GM12892 (cell line): ENCODE measurements at regions not wholly inside any gene's neighbourhood (a gene's known extent, or its start where the extent isn't known, plus 50 kb on each side); places are given as distances from the start of the nearest gene placed in this dataset.

ENCODE experiments used
- DNase-seq: peaks from one replicate; pipeline ENCODE4 v3.0.0; 2011; ENCODE audit not compliant: insufficient read length
- FAIRE-seq: peaks from 2 replicates; lab custom pipeline; 2011; peaks lifted over from hg19 to GRCh38; lab: Jason Lieb, UNC
- POLR2A ChIP-seq: IDR thresholded peaks from 2 replicates; pipeline ENCODE4 v1.6.1; 2011; ENCODE audit warnings: low read depth, low read length, control low read depth
- POLR2AphosphoS5 ChIP-seq: IDR thresholded peaks from 2 replicates; pipeline ENCODE4 v1.6.1; 2011; ENCODE audit warnings: low read depth, low read length, control low read depth
- TAF1 ChIP-seq: IDR thresholded peaks from 2 replicates; pipeline ENCODE4 v1.6.1; 2011; ENCODE audit warnings: low read depth, mild to moderate bottlenecking, control low read depth, low read length, borderline replicate concordance

GRCh38 chr9:107980984-107981383 is 491.4 kb upstream of the KLF4 start:
- TF ChIP-seq TAF1 = no peak
- no peak for DNase-seq
- FAIRE-seq = no peak

GRCh38 chr9:107976767-107977166 is 487.2 kb upstream of the KLF4 start:
- no peak for FAIRE-seq
- DNase-seq = no peak
- TF ChIP-seq POLR2A = no peak
- no peak for TF ChIP-seq POLR2AphosphoS5
- TF ChIP-seq TAF1 = no peak

GRCh38 chr9:107975426-107976010 is 485.9 kb upstream of the KLF4 start:
- TF ChIP-seq TAF1 = no peak
- no peak for TF ChIP-seq POLR2A
- no peak for TF ChIP-seq POLR2AphosphoS5
- DNase-seq (no peak), FAIRE-seq (no peak)

- no peak for DNase-seq
- no peak for FAIRE-seq
- no peak for TF ChIP-seq TAF1
- TF ChIP-seq POLR2AphosphoS5 = no peak
- no peak for TF ChIP-seq POLR2A
These were observed 483.9 kb upstream of the KLF4 start for GRCh38 chr9:107973451-107973850.

- no peak for TF ChIP-seq TAF1
- TF ChIP-seq POLR2AphosphoS5 = no peak
- no peak for TF ChIP-seq POLR2A
- no peak for DNase-seq
- no peak for FAIRE-seq
These were observed 482.8 kb upstream of the KLF4 start for GRCh38 chr9:107972346-107972745.

GRCh38 chr9:107971241-107971640 is 481.7 kb upstream of the KLF4 start:
- DNase-seq = no peak
- no peak for TF ChIP-seq POLR2A
- no peak for TF ChIP-seq POLR2AphosphoS5
- TF ChIP-seq TAF1 = no peak
- FAIRE-seq = no peak

- DNase-seq = no peak
- FAIRE-seq = no peak
- TF ChIP-seq POLR2A = no peak
- TF ChIP-seq TAF1 = no peak
- no peak for TF ChIP-seq POLR2AphosphoS5
These were observed 481.2 kb upstream of the KLF4 start for GRCh38 chr9:107970726-107971125.

GRCh38 chr9:107969727-107970126 is 480.2 kb upstream of the KLF4 start:
- no peak for FAIRE-seq
- TF ChIP-seq TAF1 (no peak), POLR2A (no peak), POLR2AphosphoS5 (no peak)
- no peak for DNase-seq

- DNase-seq (no peak), FAIRE-seq (no peak)
- TF ChIP-seq POLR2AphosphoS5 (no peak), POLR2A (no peak), TAF1 (no peak)
These were observed 479.6 kb upstream of the KLF4 start for GRCh38 chr9:107969141-107969540.

GRCh38 chr9:107963246-107963645 is 473.7 kb upstream of the KLF4 start:
- DNase-seq = no peak
- TF ChIP-seq TAF1 (no peak), POLR2A (no peak), POLR2AphosphoS5 (no peak)
- no peak for FAIRE-seq

GRCh38 chr9:107960916-107961315 is 471.3 kb upstream of the KLF4 start:
- no peak for FAIRE-seq
- no peak for DNase-seq
- TF ChIP-seq POLR2A (no peak), TAF1 (no peak), POLR2AphosphoS5 (no peak)

GRCh38 chr9:107954312-107954711 is 464.7 kb upstream of the KLF4 start:
- FAIRE-seq = no peak
- no peak for DNase-seq
- TF ChIP-seq TAF1 (no peak), POLR2A (no peak), POLR2AphosphoS5 (no peak)

GRCh38 chr9:107953556-107954125 is 464.1 kb upstream of the KLF4 start:
- DNase-seq (no peak), FAIRE-seq (no peak)
- TF ChIP-seq POLR2A = no peak
- no peak for TF ChIP-seq TAF1
- TF ChIP-seq POLR2AphosphoS5 = no peak

- FAIRE-seq = no peak
- TF ChIP-seq POLR2A (no peak), POLR2AphosphoS5 (no peak), TAF1 (no peak)
- no peak for DNase-seq
These were observed 463.2 kb upstream of the KLF4 start for GRCh38 chr9:107952773-107953172.
